HepG2 (cell line): ENCODE measurements at regions not wholly inside any gene's neighbourhood (a gene's known extent, or its start where the extent isn't known, plus 50 kb on each side); places are given as distances from the start of the nearest gene placed in this dataset.

Experiments used
- ATF4 ChIP-seq, 2 experiments: fragments of 450-650 bp in 1 of 2; sonication (generic) in 1 of 2; formaldehyde crosslinking; IDR thresholded peaks; 2 replicates each; pipeline versions ENCODE4 v1.5.0 to v1.8.0; 2020 to 2022; ENCODE audit warnings: mild to moderate bottlenecking in 1 of 2, missing genetic modification reagents in 1 of 2
- BCL3 ChIP-seq: sonication (generic); formaldehyde crosslinking; IDR thresholded peaks from 2 replicates; pipeline ENCODE4 v1.5.1; 2020; ENCODE audit warnings: mild to moderate bottlenecking, missing genetic modification reagents, moderate library complexity
- DDIT3 ChIP-seq: sonication (generic); formaldehyde crosslinking; IDR thresholded peaks from 2 replicates; pipeline ENCODE4 v1.4.0; 2020; ENCODE audit warnings: mild to moderate bottlenecking, missing genetic modification reagents
- HDAC6 ChIP-seq: fragments of 200-600 bp; sonication (generic); IDR thresholded peaks from 2 replicates; pipeline ENCODE4 v1.7.0; 2017; ENCODE audit warnings: mild to moderate bottlenecking, antibody characterized with exemption, low read length, low read depth
- MYPOP ChIP-seq: sonication (generic); formaldehyde crosslinking; IDR thresholded peaks from 2 replicates; pipeline ENCODE4 v1.8.1; 2023; ENCODE audit warnings: mild to moderate bottlenecking, moderate library complexity, missing genetic modification reagents
- POGK ChIP-seq: sonication (generic); formaldehyde crosslinking; conservative IDR thresholded peaks from 2 replicates; pipeline ENCODE4 v1.8.0; 2022; ENCODE audit warnings: mild to moderate bottlenecking, moderate library complexity, missing genetic modification reagents
- SNAPC4 ChIP-seq: sonication (generic); formaldehyde crosslinking; IDR thresholded peaks from 2 replicates; pipeline ENCODE4 v1.4.0; 2020; ENCODE audit warnings: mild to moderate bottlenecking, missing genetic modification reagents
- XRCC5 ChIP-seq: fragments of 200-400 bp; formaldehyde crosslinking; optimal IDR thresholded peaks from 2 replicates; pipeline ENCODE3; 2017; ENCODE audit warnings: mild to moderate bottlenecking, low read length
- ZBTB46 ChIP-seq: sonication (generic); formaldehyde crosslinking; IDR thresholded peaks from 2 replicates; pipeline ENCODE4 v1.4.0; 2020; ENCODE audit warnings: mild to moderate bottlenecking, missing genetic modification reagents, borderline replicate concordance
- ZBTB7B ChIP-seq: sonication (generic); formaldehyde crosslinking; IDR thresholded peaks from 2 replicates; pipeline ENCODE4 v1.4.0; 2020; ENCODE audit warnings: missing genetic modification reagents
- ZFP90 ChIP-seq: sonication (generic); formaldehyde crosslinking; IDR thresholded peaks from 2 replicates; pipeline ENCODE4 v1.8.0; 2022; ENCODE audit warnings: missing genetic modification reagents, mild to moderate bottlenecking, inconsistent platforms, borderline replicate concordance
- ZNF230 ChIP-seq: sonication (generic); formaldehyde crosslinking; IDR thresholded peaks from 2 replicates; pipeline ENCODE4 v1.4.0; 2020; ENCODE audit warnings: mild to moderate bottlenecking, missing genetic modification reagents
- ZNF282 ChIP-seq: fragments of 450-650 bp; IDR thresholded peaks from 2 replicates; pipeline ENCODE4 v1.6.1; 2018; ENCODE audit not compliant: partially characterized antibody
- ZNF292 ChIP-seq: sonication (generic); formaldehyde crosslinking; IDR thresholded peaks from 2 replicates; pipeline ENCODE4 v1.8.1; 2022; ENCODE audit warnings: mild to moderate bottlenecking, low read depth, missing genetic modification reagents, borderline replicate concordance
- ZNF788 ChIP-seq: sonication (generic); formaldehyde crosslinking; IDR thresholded peaks from 2 replicates; pipeline ENCODE4 v1.5.0; 2020; ENCODE audit warnings: mild to moderate bottlenecking, missing genetic modification reagents, borderline replicate concordance
- ZSCAN29 ChIP-seq: sonication (generic); formaldehyde crosslinking; conservative IDR thresholded peaks from 2 replicates; pipeline ENCODE4 v1.4.0; 2020; ENCODE audit warnings: mild to moderate bottlenecking, missing genetic modification reagents

GRCh38 chr6:130761286-130761685 lies 65.9 kb upstream of the SMLR1 start (continued):
- TF ChIP-seq ZSCAN29 (no peak), ATF4 (CRISPR knock-in tag; IDR thresholded peaks at IDR 0.05) (no peak), ZNF230 (CRISPR knock-in tag) (no peak), ZBTB7B (no peak), ZNF788 (no peak), SNAPC4 (CRISPR knock-in tag) (no peak), XRCC5 (no peak), ZBTB46 (no peak), ZNF282 (no peak), DDIT3 (CRISPR knock-in tag) (no peak), HDAC6 (no peak), POGK (no peak), BCL3 (CRISPR knock-in tag) (no peak), MYPOP (CRISPR knock-in tag) (no peak), ZNF292 (CRISPR knock-in tag) (no peak), ZFP90 (CRISPR knock-in tag) (no peak)
